UCSD-AML1 (cell line): ENCODE measurements at regions not wholly inside any gene's neighbourhood (a gene's known extent, or its start where the extent isn't known, plus 50 kb on each side); places are given as distances from the start of the nearest gene placed in this dataset.

ENCODE experiments used
- DNase-seq: peaks from one replicate; lab custom pipeline; 2025; ENCODE audit not compliant: unreplicated experiment; lab: John Stamatoyannopoulos, UW

- DNase-seq, result no peak
Measured at GRCh38 chr10:125344573-125345171, 184.3 kb upstream of the CTBP2 start.

DNA sequence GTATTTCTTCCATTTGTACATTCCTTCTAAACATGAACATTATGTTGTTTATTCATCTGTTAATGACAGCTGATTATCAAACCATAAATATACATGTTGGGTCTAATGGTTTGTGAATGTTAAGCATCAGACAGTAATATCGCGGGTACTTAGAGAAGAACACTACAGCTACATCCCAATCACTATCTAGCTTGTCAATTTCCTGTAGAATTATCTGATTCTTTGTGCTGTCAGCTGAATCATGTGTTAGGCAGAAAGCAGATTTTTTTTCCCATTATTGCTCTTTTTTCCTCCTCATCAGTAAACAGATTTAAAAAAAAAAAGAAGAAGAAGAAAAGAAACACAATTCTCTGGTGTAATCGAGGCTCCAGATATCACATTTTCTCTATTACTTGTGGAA, 183.6 kb upstream of the CTBP2 start:
- DNase-seq, result no peak

- no peak for DNase-seq
Measured at GRCh38 chr10:125343118-125343925, 183.0 kb upstream of the CTBP2 start.

- DNase-seq, result no peak
Measured at GRCh38 chr10:125341611-125342010, 181.2 kb upstream of the CTBP2 start.

DNA sequence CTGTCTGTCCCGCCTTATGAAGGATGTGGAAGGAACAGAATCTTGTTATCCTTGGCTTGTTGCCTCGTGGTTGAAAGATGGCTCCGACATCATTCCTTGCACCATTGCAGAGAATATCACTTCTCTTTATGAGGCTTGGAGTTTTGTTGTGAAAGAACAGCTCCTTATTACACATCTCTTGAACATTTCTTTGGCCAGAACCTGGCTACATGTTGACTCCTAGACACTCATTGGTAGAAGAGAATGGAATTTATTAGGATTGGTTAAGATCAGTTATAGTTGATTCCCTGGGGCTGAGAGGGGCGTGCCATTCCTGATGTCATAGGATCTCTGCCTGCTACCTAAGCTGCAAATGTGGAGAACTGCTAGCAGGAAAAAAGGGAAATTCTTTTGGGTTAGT, 180.5 kb upstream of the CTBP2 start:
- DNase-seq, result no peak

- DNase-seq, result no peak
Measured at GRCh38 chr10:125337510-125337909, 177.1 kb upstream of the CTBP2 start.

GRCh38 chr10:125334545-125334944, 174.2 kb upstream of the CTBP2 start:
- no peak for DNase-seq

- no peak for DNase-seq
Measured at GRCh38 chr10:125333769-125334168, 173.4 kb upstream of the CTBP2 start.

DNA sequence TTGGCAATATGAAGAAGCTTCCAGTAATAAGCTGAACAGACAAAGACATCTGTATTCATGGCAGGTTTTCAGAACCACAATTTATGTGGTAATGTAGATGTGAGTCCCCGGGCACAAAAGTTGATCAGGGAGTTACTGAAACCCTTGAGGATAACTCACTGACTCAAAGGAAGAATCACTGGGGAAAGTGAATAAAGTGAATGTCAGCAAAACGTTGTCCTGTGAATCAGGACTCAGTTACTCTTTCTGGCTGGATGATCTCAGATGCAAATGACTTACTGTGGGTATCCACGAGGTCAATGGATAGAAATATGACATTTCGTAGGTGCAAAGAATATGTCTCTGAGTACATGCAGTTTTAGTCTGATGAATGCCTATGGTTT, 172.8 kb upstream of the CTBP2 start:
- no peak for DNase-seq

- DNase-seq, result no peak
Measured at GRCh38 chr10:125332548-125333208, 172.3 kb upstream of the CTBP2 start.

DNA sequence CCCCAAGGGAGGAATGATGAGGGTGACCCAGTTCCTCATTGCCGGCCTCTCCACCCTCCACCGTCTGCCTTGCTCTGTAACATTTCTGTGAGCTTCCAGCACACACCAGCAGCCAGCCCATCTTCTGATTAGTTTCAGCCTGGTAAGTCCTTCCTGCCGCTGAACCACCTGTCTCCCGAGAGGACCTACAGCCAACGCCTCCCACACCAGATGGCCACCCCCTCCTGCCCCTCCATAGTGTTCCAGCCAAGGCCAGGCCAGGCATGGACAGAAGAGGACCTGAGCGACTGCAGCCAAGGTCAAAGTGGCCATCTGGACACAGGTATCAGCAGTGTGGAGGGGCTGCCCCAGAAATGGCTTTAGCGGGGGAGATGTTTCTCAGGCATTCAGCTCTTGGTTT, 170.7 kb upstream of the CTBP2 start:
- no peak for DNase-seq

DNA sequence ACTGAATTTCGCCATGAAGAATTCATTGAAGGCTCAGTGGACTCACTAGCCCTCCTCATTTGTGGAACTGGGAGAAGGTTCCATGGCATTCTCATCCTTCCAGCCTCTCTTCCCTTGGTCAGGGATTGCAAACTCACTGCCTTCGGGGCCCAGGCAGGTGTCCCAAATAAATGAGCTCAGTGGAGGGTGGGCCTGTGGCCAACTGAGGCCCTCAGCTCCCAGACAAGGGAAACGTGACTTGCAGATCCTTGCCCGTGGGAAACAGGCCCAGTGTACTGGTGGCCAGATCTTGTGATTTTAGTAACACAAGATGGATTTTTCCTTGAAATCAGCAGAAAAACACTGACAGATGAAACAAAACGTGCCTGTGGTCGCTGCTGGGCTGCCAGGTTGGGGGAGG, 168.7 kb upstream of the CTBP2 start:
- DNase-seq, result no peak

DNA sequence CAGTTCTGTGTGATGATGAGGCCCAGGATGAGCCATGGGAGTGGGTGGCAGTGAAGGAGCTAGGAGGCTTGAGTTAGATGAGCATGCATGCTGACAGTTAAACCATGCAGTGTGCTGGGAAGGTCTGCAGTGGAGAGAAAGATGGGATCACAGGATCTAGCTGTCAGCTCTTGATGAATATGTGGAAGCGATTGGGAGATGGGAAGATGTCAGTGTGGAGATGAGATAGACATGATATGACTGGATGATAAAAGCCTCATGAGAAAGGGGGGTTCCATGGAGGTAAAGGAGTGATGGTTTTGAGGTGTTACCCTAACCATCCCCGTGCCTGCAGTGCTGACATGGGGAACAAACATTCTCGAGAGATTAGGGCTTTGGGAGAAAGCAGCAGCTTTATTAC, 165.0 kb upstream of the CTBP2 start:
- no peak for DNase-seq

- no peak for DNase-seq
Measured at GRCh38 chr10:125316436-125316835, 156.1 kb upstream of the CTBP2 start.

GRCh38 chr10:125300937-125301336, 140.6 kb upstream of the CTBP2 start:
- DNase-seq, result no peak

DNA sequence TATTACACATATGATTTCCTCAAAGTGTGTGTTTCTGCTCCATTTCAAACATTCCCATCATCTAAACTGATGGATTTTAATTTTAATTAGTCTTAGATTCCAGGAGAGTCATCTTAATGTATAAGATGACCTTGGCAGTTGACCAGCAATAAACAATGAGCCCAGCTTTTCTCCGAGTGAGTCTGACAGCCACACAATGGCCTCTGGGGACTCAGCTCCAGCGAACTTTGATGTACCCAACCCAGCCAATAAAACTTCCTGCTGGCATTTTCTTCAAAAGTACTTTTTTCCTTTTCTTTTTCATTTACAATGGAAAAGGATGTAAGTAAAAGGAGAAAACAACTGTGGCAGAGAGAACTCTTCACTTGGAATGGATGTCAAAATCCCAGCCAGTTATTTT, 139.1 kb upstream of the CTBP2 start:
- DNase-seq, result no peak

- DNase-seq, result no peak
Measured at GRCh38 chr10:125296598-125296997, 136.2 kb upstream of the CTBP2 start.

DNA sequence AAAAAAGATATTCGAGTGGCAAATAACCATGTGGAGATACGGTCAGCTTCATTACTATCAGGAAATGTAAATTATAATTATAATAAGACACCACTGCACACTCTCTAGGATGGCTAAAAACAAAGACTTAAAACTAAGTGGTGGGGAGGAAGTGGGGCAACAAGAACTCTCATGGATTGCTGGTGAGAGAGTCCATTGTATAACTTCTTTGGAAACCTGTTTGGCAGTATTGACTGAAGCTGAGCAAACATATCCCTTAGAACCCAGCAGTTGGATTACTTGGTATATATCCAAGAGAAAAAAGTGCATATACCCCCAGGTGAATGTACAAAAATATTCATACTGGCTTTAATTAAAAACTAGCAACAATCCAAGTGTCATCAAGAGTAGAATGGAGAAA, 133.7 kb upstream of the CTBP2 start:
- no peak for DNase-seq

DNA sequence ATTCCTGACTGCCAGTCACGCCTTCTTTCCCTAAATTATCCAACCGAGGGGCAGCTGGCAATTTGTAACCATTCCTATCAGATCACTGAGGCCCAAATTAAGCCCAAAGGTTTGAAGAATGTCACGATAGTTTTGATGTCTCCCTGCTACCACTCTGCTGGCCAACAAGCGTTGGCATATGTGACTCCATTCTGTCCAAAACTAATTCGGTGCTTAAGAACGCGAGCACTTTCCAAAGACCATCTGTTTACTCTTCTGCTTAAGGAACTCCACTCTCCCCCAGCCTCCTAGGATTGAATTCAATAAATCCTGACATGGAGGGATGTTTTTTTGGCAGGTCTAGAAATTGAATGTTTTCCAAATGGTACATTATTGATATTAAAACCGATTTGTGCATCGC, 131.5 kb upstream of the CTBP2 start:
- DNase-seq, result no peak

GRCh38 chr10:125289461-125289860, 129.1 kb upstream of the CTBP2 start:
- DNase-seq, result no peak

DNA sequence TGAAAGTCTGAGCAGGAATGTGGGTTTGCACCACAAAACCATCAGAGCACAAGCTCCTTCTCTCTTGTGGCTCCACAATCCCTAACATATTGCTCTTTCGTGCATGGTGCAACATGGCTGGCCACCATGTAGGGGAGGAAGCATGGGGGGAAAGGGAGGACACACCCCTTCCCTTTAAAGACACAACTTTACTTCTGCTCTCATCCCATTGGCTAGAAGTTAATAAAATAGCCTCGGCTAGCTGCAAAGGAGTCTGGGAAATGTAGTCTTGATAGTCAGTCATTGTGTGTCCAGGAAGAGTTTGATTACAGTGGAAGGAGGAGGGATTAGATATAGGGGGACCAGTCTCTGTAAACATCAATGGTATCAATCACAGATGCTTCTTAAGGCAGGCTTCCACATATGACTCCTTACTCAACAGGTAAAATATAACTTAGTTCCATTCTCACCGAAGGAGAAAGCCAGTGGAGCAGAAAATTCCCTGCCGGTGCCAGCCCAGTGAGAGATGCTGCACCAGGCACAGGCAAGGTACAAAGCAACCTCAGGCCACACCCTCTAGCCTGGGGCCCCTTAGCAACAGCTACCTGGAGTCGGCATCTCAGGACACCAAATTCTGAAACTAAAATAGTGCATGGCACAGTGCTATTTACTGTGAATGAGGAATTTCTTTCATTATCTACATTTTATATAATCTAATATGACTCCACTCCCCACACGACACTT, 124.7 kb upstream of the CTBP2 start:
- no peak for DNase-seq
